HL-60 (cell line): ENCODE measurements at regions not wholly inside any gene's neighbourhood (a gene's known extent, or its start where the extent isn't known, plus 50 kb on each side); places are given as distances from the start of the nearest gene placed in this dataset.
"Not testable (repeated sequence)": the region's sequence is repeated elsewhere in the genome, so short reads cannot be mapped to it uniquely, and the experiment has no call there.

Source experiments
- DNase-seq, 2 experiments: peaks; one replicate each; pipeline ENCODE4 v3.0.0-alpha.2; 2010 to 2020; ENCODE audit warnings: low read depth in 1 of 2, low spot score in 1 of 2
- H3K27ac ChIP-seq: fragments of 250-450 bp; sonication (Bioruptor Pico); replicated peaks from 2 replicates; pipeline ENCODE4 v1.5.1; 2020; ENCODE audit warnings: mild to moderate bottlenecking, moderate library complexity
- H3K27me3 ChIP-seq: fragments of 250-450 bp; sonication (Bioruptor Pico); 2 replicates; pipeline ENCODE4 v1.5.1; 2021; ENCODE audit warnings: mild to moderate bottlenecking, moderate library complexity; ENCODE audit not compliant: insufficient read depth, poor library complexity, severe bottlenecking
- H3K4me3 ChIP-seq: replicated peaks from 2 replicates; pipeline ENCODE4 v1.5.1; 2011; ENCODE audit warnings: mild to moderate bottlenecking, control low read depth, low read length; ENCODE audit not compliant: insufficient read depth
- CTCF ChIP-seq: IDR thresholded peaks from one replicate; pipeline ENCODE4 v1.5.1; 2011; ENCODE audit warnings: low read length, control low read depth, inconsistent platforms; ENCODE audit not compliant: insufficient read depth
- GABPA ChIP-seq: IDR thresholded peaks from 2 replicates; pipeline ENCODE4 v1.6.1; 2012; ENCODE audit warnings: low read depth
- POLR2AphosphoS5 ChIP-seq: IDR thresholded peaks from 2 replicates; pipeline ENCODE4 v1.6.1; 2012; ENCODE audit warnings: low read depth
- REST ChIP-seq: IDR thresholded peaks from 2 replicates; pipeline ENCODE4 v1.6.1; 2012; ENCODE audit warnings: low read depth; ENCODE audit not compliant: insufficient replicate concordance
- SPI1 ChIP-seq: IDR thresholded peaks from 2 replicates; pipeline ENCODE4 v1.6.1; 2012; ENCODE audit warnings: low read depth, mild to moderate bottlenecking, borderline replicate concordance

- DNase-seq: no peak
- Histone ChIP-seq H3K27me3 (no peaks in the 10 kb centered on the region), H3K4me3 (no peak overlapping the region), H3K27ac (no peak overlapping the region)
- TF ChIP-seq POLR2AphosphoS5 (no peak), REST (no peak), CTCF (no peak), SPI1 (no peak), GABPA (no peak)
Measured at GRCh38 chr16:79882340-79883005, 281.9 kb upstream of the MAF start.

- DNase-seq, H3K4me3 ChIP-seq, H3K27me3 ChIP-seq, H3K27ac ChIP-seq: not testable (repeated sequence)
Measured at GRCh38 chr16:79881107-79881506, 280.6 kb upstream of the MAF start.

- H3K27me3 ChIP-seq: no peaks in the 10 kb centered on the region
- no peak for TF ChIP-seq GABPA
- no peak for TF ChIP-seq CTCF
- no peak for TF ChIP-seq REST
- no peak for TF ChIP-seq POLR2AphosphoS5
- no peak for TF ChIP-seq SPI1
- no peak overlapping the region for H3K4me3 ChIP-seq
- no peak for DNase-seq
- no peak overlapping the region for H3K27ac ChIP-seq
Measured at GRCh38 chr16:79876332-79876730, 275.8 kb upstream of the MAF start.

- H3K4me3 ChIP-seq: no peak overlapping the region
- TF ChIP-seq REST: no peak
- no peaks in the 10 kb centered on the region for H3K27me3 ChIP-seq
- no peak overlapping the region for H3K27ac ChIP-seq
- no peak for DNase-seq
Measured at GRCh38 chr16:79874391-79874790, 273.9 kb upstream of the MAF start.
